Endodermal cell (in vitro differentiated cells): ENCODE measurements at regions not wholly inside any gene's neighbourhood (a gene's known extent, or its start where the extent isn't known, plus 50 kb on each side); places are given as distances from the start of the nearest gene placed in this dataset.

Source experiments
- DNase-seq: peaks from one replicate; pipeline ENCODE4 v3.0.0-alpha.2; 2017
- H3K27ac ChIP-seq: 2 replicates; pipeline ENCODE4 v1.5.1; 2013; ENCODE audit warnings: mild to moderate bottlenecking, low read depth, low read length, moderate library complexity
- H3K27me3 ChIP-seq: 2 replicates; pipeline ENCODE4 v1.6.1; 2013; ENCODE audit warnings: mild to moderate bottlenecking, low read length, moderate library complexity; ENCODE audit not compliant: insufficient read depth, control insufficient read depth, poor library complexity, severe bottlenecking
- H3K36me3 ChIP-seq: 2 replicates; pipeline ENCODE4 v1.7.0; 2013; ENCODE audit warnings: mild to moderate bottlenecking, low read length, moderate library complexity; ENCODE audit not compliant: control insufficient read depth, insufficient read depth
- H3K4me1 ChIP-seq: one replicate; pipeline ENCODE4 v1.7.0; 2013; ENCODE audit warnings: low read length; ENCODE audit not compliant: control insufficient read depth, insufficient read depth
- H3K4me3 ChIP-seq: 2 replicates; pipeline ENCODE4 v1.5.1; 2013; ENCODE audit warnings: mild to moderate bottlenecking, low read length, moderate library complexity
- H3K9ac ChIP-seq: 2 replicates; pipeline ENCODE4 v1.6.1; 2013; ENCODE audit warnings: mild to moderate bottlenecking, low read length, moderate library complexity; ENCODE audit not compliant: poor library complexity, severe bottlenecking; ENCODE audit errors: extremely low read depth
- H3K9me3 ChIP-seq: 2 replicates; pipeline ENCODE4 v1.6.1; 2013; ENCODE audit warnings: mild to moderate bottlenecking, low read length, moderate library complexity; ENCODE audit not compliant: control insufficient read depth
- H3K27ac Mint-ChIP-seq: 2 replicates; pipeline ENCODE4 v1.8.0; 2020; ENCODE audit warnings: mixed read lengths
- H3K27me3 Mint-ChIP-seq: 2 replicates; pipeline ENCODE4 v1.8.0; 2021; ENCODE audit warnings: mild to moderate bottlenecking, mixed read lengths; ENCODE audit not compliant: insufficient read depth
- H3K36me3 Mint-ChIP-seq: 2 replicates; pipeline ENCODE4 v1.8.0; 2020; ENCODE audit warnings: low read depth, mixed read lengths
- H3K4me1 Mint-ChIP-seq: 2 replicates; pipeline ENCODE4 v1.8.0; 2020; ENCODE audit warnings: mixed read lengths
- H3K4me3 Mint-ChIP-seq: 2 replicates; pipeline ENCODE4 v1.8.0; 2020; ENCODE audit warnings: mild to moderate bottlenecking, moderate library complexity, mixed read lengths
- H3K9me3 Mint-ChIP-seq: 2 replicates; pipeline ENCODE4 v1.8.0; 2020; ENCODE audit warnings: mild to moderate bottlenecking, mixed read lengths
- CTCF ChIP-seq: fragments of 200-600 bp; sonication (generic); conservative IDR thresholded peaks from 2 replicates; pipeline ENCODE4 v1.5.0; 2021; ENCODE audit warnings: antibody characterized with exemption, mild to moderate bottlenecking
- WGBS, 2 experiments: methylation state at CpG; one replicate each; pipeline versions ENCODE4 v1.1.5 to v1.1.7; 2013; ENCODE audit warnings: missing lambda C conversion rate in 2 of 2, mixed read lengths in 1 of 2; ENCODE audit not compliant: insufficient coverage in 1 of 2, insufficient read length in 1 of 2; 5-methylcytosine and 5-hydroxymethylcytosine counted together

- Histone ChIP-seq H3K4me1 (no peaks in the 10 kb centered on the region), H3K9me3 (no peaks in the 10 kb centered on the region), H3K9ac (no peak overlapping the region), H3K4me3 (no peak overlapping the region), H3K36me3 (no peaks in the 10 kb centered on the region), H3K27ac (no peak overlapping the region), H3K27me3 (no peaks in the 10 kb centered on the region)
- Mint-ChIP-seq H3K9me3 (no peaks in the 10 kb centered on the region), H3K27me3 (no peaks in the 10 kb centered on the region), H3K27ac (no peak overlapping the region), H3K4me1 (peaks cover 3% of the 10 kb centered on the region), H3K4me3 (no peak overlapping the region), H3K36me3 (no peaks in the 10 kb centered on the region)
- no peak for DNase-seq
- peak; percentile 47 for TF ChIP-seq CTCF
- 77% methylated on average over 2 of the region's 2 CpGs; no CpG with 5 or more reads in 1 of the 2 experiments for WGBS, 2 experiments
Observed at GRCh38 chr7:13476881-13477444, 512.5 kb downstream of the ETV1 start.

- Mint-ChIP-seq H3K27me3 (no peaks in the 10 kb centered on the region), H3K4me1 (peaks cover under 1% of the 10 kb centered on the region), H3K9me3 (peaks cover 33% of the 10 kb centered on the region), H3K36me3 (peaks cover 4% of the 10 kb centered on the region), H3K27ac (no peak overlapping the region), H3K4me3 (no peak overlapping the region)
- TF ChIP-seq CTCF = no peak
- Histone ChIP-seq H3K36me3 (no peaks in the 10 kb centered on the region), H3K4me1 (no peaks in the 10 kb centered on the region), H3K4me3 (no peak overlapping the region), H3K27me3 (no peaks in the 10 kb centered on the region), H3K9me3 (no peaks in the 10 kb centered on the region), H3K9ac (no peak overlapping the region), H3K27ac (no peak overlapping the region)
- 95 to 100% methylated on average over 3 to 6 of the region's 6 CpGs for WGBS, 2 experiments
- no peak for DNase-seq
Observed at GRCh38 chr7:13489386-13489785, 500.1 kb downstream of the ETV1 start.

DNA sequence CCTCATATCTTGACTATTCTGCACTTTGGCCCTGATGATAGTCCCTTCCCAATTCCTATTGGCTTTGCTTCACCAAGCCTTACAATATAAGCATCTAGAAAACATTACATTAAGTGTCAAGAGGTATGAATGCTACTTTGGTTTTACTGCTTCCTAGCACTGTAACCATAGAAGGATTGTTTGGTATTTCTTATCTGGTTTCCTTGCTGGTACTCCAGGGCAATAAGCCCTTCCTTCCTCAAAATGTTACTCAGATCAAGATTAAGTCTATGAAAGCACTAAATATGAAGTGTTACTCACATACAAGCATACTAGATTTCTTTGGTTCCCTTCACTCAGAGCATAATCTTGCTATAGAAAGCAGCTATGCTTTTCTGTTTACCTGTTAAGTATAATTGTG lies 492.5 kb downstream of the ETV1 start:
- no peaks in the 10 kb centered on the region for H3K4me1 ChIP-seq
- TF ChIP-seq CTCF = no peak
- H3K27ac Mint-ChIP-seq = no peak overlapping the region
- H3K4me3 Mint-ChIP-seq = no peak overlapping the region
- H3K9me3 Mint-ChIP-seq = peaks cover under 1% of the 10 kb centered on the region
- no peak for DNase-seq
- H3K27me3 ChIP-seq = no peaks in the 10 kb centered on the region
- no peaks in the 10 kb centered on the region for H3K4me1 Mint-ChIP-seq
- H3K36me3 Mint-ChIP-seq = no peaks in the 10 kb centered on the region
- no peaks in the 10 kb centered on the region for H3K9me3 ChIP-seq
- H3K9ac ChIP-seq = no peak overlapping the region
- H3K27ac ChIP-seq = no peak overlapping the region
- no peak overlapping the region for H3K4me3 ChIP-seq
- no peaks in the 10 kb centered on the region for H3K27me3 Mint-ChIP-seq
- H3K36me3 ChIP-seq = no peaks in the 10 kb centered on the region
